Testis (tissue), 2 donors: ENCODE measurements at regions not wholly inside any gene's neighbourhood (a gene's known extent, or its start where the extent isn't known, plus 50 kb on each side); places are given as distances from the start of the nearest gene placed in this dataset.

Experiments
- DNase-seq: peaks from one replicate; pipeline ENCODE4 v3.0.0-alpha.2; 2019
- H3K27ac ChIP-seq, 2 donors: fragments of 200-600 bp; sonication (generic); one replicate each; pipeline ENCODE4 v1.5.1; 2019
- H3K27me3 ChIP-seq: fragments of 200-600 bp; sonication (generic); one replicate; pipeline ENCODE4 v1.5.1; 2019
- H3K36me3 ChIP-seq: fragments of 200-600 bp; sonication (generic); one replicate; pipeline ENCODE4 v1.5.1; 2017; ENCODE audit warnings: low read depth; ENCODE audit errors: missing control alignments
- H3K4me1 ChIP-seq: fragments of 200-600 bp; sonication (generic); one replicate; pipeline ENCODE4 v1.5.1; 2019
- H3K4me3 ChIP-seq, 2 donors: fragments of 200-600 bp; sonication (generic); one replicate each; pipeline ENCODE4 v1.5.1; 2017 to 2019
- H3K9me3 ChIP-seq: fragments of 200-600 bp; sonication (generic); one replicate; pipeline ENCODE4 v1.5.1; 2017
- CTCF ChIP-seq, 3 experiments: fragments of 450-650 bp in 2 of 3; fragments of 200-600 bp in 1 of 3; sonication (generic) in 1 of 3; IDR thresholded peaks; one replicate each; pipeline ENCODE4 v1.5.1; 2016 to 2019; ENCODE audit warnings: antibody characterized with exemption in 3 of 3, mild to moderate bottlenecking in 2 of 3, moderate library complexity in 1 of 3
- POLR2A ChIP-seq: fragments of 450-650 bp; IDR thresholded peaks from one replicate; pipeline ENCODE4 v1.6.1; 2017; ENCODE audit warnings: antibody characterized with exemption, mild to moderate bottlenecking, moderate library complexity
- WGBS, 2 donors: methylation state at CpG; one replicate each; pipeline ENCODE4 v1.1.5; 2018; 5-methylcytosine and 5-hydroxymethylcytosine counted together
- intact Hi-C: fragments of 100-400 bp; cut with DNase I; formaldehyde crosslinking; loops from one replicate; pipeline ENCODE4 v1.15.1; 2023; ENCODE audit warnings: low total_unique reads

DNA sequence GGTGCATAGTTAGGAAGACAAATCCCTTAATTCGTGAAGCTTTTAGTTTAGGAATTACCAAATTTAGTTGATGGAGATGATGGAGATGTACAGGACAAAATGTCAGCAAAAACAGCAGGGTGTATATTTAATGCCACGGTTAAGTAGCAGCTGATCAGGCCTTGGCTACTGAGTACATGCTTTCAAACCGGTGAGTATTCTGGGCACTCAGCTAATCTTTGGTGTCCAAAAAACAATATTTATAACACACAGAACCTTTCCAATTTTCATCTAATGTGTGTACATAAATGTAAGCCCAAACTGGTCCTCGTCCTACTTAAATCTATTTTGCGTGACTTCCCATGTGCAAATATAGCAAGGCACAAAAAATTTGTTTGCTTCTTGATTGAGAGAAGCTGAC is 703.4 kb upstream of the LINC00305 start:
- Histone ChIP-seq H3K4me1 (no peaks in the 10 kb centered on the region), H3K27me3 (no peaks in the 10 kb centered on the region), H3K4me3 (no peak overlapping the region), H3K36me3 (no peaks in the 10 kb centered on the region), H3K9me3 (no peaks in the 10 kb centered on the region), H3K27ac (no peak overlapping the region)
- 48 to 78% methylated on average over 5 of the region's 5 CpGs for WGBS, 2 donors
- intact Hi-C loops: no loop called here
- no peak for TF ChIP-seq CTCF (IDR thresholded peaks at IDR 0.05)
- no peak for TF ChIP-seq POLR2A
- no peak for DNase-seq

- H3K9me3 ChIP-seq: no peaks in the 10 kb centered on the region
- no peak overlapping the region for H3K27ac ChIP-seq
- 57 to 70% methylated on average over 6 of the region's 6 CpGs for WGBS, 2 donors
- H3K4me3 ChIP-seq: no peak overlapping the region
- no peak for TF ChIP-seq POLR2A
- TF ChIP-seq CTCF (IDR thresholded peaks at IDR 0.05): no peak
- no peaks in the 10 kb centered on the region for H3K27me3 ChIP-seq
- H3K36me3 ChIP-seq: no peaks in the 10 kb centered on the region
- intact Hi-C loops: no loop called here
- no peak for DNase-seq
- no peaks in the 10 kb centered on the region for H3K4me1 ChIP-seq
Measured at GRCh38 chr18:64851726-64852125, 702.8 kb upstream of the LINC00305 start.

DNA sequence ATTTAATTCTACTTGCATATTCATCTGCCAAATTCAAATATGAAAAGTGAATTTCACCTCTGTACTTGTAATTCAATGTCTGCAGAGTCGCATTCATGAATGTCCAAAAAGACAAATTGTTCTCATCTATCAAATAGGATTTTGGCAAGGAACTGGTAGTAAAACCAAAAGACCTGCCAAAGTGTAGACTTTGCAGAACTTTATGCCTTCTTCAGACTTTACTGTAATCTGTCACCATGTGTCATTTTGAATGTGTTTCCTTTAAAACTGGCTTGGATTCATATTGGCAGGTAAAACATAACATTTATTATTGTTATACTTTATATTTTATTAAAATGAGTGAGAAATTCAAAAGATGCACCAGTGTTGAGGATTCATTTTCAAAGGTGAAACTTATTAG is 701.9 kb upstream of the LINC00305 start:
- Histone ChIP-seq H3K4me3 (no peak overlapping the region), H3K27me3 (no peaks in the 10 kb centered on the region), H3K4me1 (no peaks in the 10 kb centered on the region), H3K27ac (no peak overlapping the region), H3K36me3 (no peaks in the 10 kb centered on the region), H3K9me3 (no peaks in the 10 kb centered on the region)
- TF ChIP-seq CTCF (IDR thresholded peaks at IDR 0.05) (no peak), POLR2A (no peak)
- DNase-seq: no peak
- 59 to 63% methylated on average over 1 of the region's 1 CpG for WGBS, 2 donors
- intact Hi-C loops: no loop called here

GRCh38 chr18:64840911-64841701 is 692.2 kb upstream of the LINC00305 start:
- H3K27ac ChIP-seq: no peak overlapping the region
- TF ChIP-seq CTCF (IDR thresholded peaks at IDR 0.05): no peak
- no peak for TF ChIP-seq POLR2A
- H3K9me3 ChIP-seq: no peaks in the 10 kb centered on the region
- intact Hi-C loops: no loop called here
- DNase-seq: no peak
- H3K27me3 ChIP-seq: no peaks in the 10 kb centered on the region
- 56 to 77% methylated on average over 2 of the region's 2 CpGs for WGBS, 2 donors
- H3K36me3 ChIP-seq: no peaks in the 10 kb centered on the region
- no peak overlapping the region for H3K4me3 ChIP-seq
- no peaks in the 10 kb centered on the region for H3K4me1 ChIP-seq

DNA sequence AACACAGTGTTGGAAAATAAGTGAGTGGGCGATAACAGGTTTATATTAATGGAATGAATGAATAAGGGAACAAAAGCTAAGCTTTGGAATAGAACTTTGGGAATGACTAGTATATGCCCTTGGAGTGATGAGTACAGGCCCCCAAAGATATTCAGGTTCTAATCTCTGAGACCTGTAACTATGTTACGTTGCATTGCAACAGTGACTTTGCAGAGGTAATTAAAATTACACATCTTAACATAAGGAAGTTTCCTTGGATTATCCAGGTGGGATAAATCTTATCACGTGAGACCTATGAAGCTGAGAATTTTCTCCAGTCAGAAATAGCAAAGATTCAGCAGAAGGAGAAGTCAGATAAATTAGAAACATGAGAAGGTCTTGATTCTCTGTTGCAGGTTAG is 661.5 kb upstream of the LINC00305 start:
- no peaks in the 10 kb centered on the region for H3K9me3 ChIP-seq
- TF ChIP-seq CTCF (IDR thresholded peaks at IDR 0.05): no peak
- TF ChIP-seq POLR2A: no peak
- H3K4me1 ChIP-seq: no peaks in the 10 kb centered on the region
- H3K27me3 ChIP-seq: no peaks in the 10 kb centered on the region
- H3K36me3 ChIP-seq: no peaks in the 10 kb centered on the region
- 77 to 87% methylated on average over 3 of the region's 3 CpGs for WGBS, 2 donors
- intact Hi-C loops: no loop called here
- H3K27ac ChIP-seq: no peak overlapping the region
- H3K4me3 ChIP-seq: no peak overlapping the region
- DNase-seq: no peak
